NT2/D1 (cell line): ENCODE measurements at regions not wholly inside any gene's neighbourhood (a gene's known extent, or its start where the extent isn't known, plus 50 kb on each side); places are given as distances from the start of the nearest gene placed in this dataset.

Experiments
- YY1 ChIP-seq: IDR thresholded peaks from 2 replicates; pipeline ENCODE4 v1.6.1; 2011; ENCODE audit not compliant: insufficient read length, insufficient read depth
- ZNF274 ChIP-seq: IDR thresholded peaks from 2 replicates; pipeline ENCODE4 v1.6.1; 2011; ENCODE audit warnings: mild to moderate bottlenecking, low read depth, low read length

DNA sequence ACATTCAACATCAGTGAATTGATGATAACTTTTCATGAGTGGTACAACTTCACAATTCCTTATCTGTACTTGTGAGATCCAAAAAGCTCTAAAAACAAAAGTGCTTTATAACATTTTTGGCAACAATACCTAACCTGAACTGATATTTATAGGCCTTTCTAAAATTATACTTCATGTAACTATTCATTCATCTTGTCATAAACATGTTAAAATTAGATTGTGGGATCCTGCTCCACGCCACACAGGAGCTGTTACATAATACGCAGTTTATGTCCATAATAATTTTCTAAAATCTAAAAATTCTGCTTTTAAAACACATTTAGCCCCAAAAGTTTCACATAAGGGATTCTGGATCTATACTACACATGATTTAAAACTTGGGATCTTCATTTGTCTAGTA lies 908.5 kb upstream of the CHAC2 start:
- TF ChIP-seq ZNF274 (no peak), YY1 (no peak)
